GM21528 (cell line): ENCODE measurements at regions not wholly inside any gene's neighbourhood (a gene's known extent, or its start where the extent isn't known, plus 50 kb on each side); places are given as distances from the start of the nearest gene placed in this dataset.
"Not testable (repeated sequence)": the region's sequence is repeated elsewhere in the genome, so short reads cannot be mapped to it uniquely, and the experiment has no call there.

ENCODE experiments used
- ATAC-seq: cut with Tn5 transposase; IDR thresholded peaks from one replicate; pipeline ENCODE4 v1.9.1; 2021; ENCODE audit warnings: mild to moderate bottlenecking, moderate library complexity; ENCODE audit not compliant: unreplicated experiment, low FRiP score

DNA sequence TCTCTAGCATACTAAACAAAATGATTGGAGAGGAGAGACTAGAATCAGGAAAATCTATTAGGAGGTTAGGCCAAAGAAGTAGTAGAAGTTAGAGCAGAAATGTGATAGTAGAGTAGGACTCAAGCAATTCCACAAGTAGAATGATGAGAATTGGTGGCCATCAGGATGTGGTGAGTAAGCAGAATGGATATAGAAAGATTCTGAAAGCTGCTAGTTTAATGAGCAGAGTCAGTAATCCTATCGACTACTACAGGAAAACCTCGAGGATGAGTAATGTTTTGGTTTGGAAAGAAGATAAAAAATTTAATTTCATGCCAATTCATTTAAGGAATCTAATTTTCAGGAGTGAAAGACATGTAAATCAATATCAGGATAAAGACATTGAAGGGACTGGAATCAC lies 648.3 kb upstream of the PHF14 start:
- ATAC-seq = no peak

DNA sequence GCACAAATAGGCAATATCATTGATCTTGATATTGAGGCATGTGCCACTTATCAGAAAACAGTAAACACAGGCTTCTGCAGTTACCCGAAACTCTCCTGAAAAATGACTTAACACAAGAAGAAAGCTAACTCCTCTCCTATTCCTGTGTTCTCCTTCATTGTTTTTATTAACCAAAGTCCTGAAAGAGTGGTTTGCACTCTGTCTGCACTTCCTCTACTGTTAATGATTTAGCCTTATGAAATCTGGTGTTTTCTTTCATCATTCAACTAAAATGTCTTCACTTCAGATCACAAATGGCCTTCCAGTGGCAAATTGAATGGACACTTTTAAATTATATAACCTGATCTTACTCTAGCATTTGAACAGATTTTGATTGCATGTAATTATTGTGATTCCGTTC lies 630.6 kb upstream of the PHF14 start:
- ATAC-seq = no peak

- ATAC-seq = no peak
Observed at GRCh38 chr7:10346032-10346431, 627.6 kb upstream of the PHF14 start.

DNA sequence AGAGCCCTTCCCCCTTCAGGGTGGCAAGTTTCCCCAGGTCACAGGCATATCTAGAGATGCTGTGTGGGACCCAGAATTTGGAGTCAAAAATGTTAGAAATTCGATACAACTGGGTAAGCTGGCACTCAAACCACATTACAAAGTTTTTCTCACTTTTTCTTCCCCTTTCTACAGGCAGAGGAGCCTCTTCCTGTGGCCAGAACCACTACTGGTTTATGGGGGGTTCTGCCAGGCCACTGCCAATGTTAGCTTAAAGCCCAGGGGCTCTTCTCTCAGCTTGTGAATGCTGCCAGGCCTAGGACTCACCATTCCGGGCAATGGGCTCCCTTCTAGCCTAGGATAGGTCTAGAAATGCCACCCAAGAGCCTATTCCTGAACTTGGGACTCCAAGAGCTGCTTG lies 617.9 kb upstream of the PHF14 start:
- no peak for ATAC-seq

- no peak for ATAC-seq
Observed at GRCh38 chr7:10360050-10360449, 613.6 kb upstream of the PHF14 start.

GRCh38 chr7:10401793-10402192 lies 571.9 kb upstream of the PHF14 start:
- no peak for ATAC-seq

- peak; percentile 82 for ATAC-seq
Observed at GRCh38 chr7:10412422-10413019, 561.2 kb upstream of the PHF14 start.

GRCh38 chr7:10418985-10419384 lies 554.7 kb upstream of the PHF14 start:
- no peak for ATAC-seq

GRCh38 chr7:10429031-10429430 lies 544.6 kb upstream of the PHF14 start:
- ATAC-seq = no peak

DNA sequence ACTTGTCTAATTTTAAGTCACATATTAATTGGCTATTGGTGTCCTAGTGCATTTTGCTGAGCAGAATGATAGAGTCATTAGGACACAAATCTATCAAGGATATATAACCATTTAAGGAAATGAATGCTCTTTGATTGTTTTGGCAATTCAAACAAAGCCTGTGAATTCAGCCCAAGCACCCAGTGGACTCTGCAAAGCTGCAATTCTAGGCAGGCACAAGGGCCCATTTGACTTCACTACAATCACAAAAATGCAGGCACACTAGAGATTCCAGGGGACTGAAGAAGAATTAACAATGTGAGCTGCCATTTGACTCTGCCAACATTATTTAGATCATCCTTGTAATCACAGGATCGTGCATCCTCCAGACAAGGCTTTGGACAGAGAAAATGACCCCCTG lies 544.2 kb upstream of the PHF14 start:
- no peak for ATAC-seq

DNA sequence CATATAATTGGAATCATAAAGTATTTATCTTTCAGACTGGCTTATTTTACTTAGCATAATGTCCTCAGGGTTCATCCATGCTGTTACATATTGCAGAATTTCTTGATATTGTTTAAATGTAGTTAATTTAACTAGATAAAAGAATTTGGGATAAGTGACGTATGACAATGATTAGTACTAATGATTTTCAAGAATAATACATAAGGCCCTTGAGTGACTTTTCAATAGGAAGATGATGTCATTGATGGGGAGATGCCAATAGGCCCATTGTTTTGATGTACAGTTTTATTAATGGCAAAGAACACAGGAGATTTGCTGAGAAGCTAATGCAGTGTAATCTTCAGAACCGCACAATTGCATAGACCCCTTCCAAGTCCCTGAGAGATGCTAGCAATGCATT lies 537.4 kb upstream of the PHF14 start:
- ATAC-seq = no peak

GRCh38 chr7:10439027-10439426 lies 534.6 kb upstream of the PHF14 start:
- ATAC-seq = no peak

- no peak for ATAC-seq
Observed at GRCh38 chr7:10455936-10456335, 517.7 kb upstream of the PHF14 start.

- no peak for ATAC-seq
Observed at GRCh38 chr7:10460474-10460873, 513.2 kb upstream of the PHF14 start.

DNA sequence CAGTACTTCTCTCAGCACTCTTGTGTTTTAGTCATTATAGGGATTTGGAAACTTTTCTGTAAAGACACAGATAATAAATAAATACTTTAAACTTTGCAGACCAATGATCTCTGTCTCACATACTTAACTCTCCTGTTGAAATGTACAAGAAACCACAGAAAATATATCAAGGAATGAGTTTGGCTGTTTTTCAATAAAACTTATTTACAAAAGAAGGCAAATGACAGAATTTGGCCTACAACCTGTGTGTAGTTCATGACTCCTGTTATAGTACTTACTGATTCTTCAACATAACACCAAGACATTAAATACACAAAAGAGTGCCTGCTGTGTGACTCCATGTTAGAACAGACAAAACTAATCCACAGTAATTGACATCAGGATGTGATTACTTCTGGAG lies 510.0 kb upstream of the PHF14 start:
- ATAC-seq = no peak

- ATAC-seq = not testable (repeated sequence)
Observed at GRCh38 chr7:10465536-10465935, 508.1 kb upstream of the PHF14 start.

DNA sequence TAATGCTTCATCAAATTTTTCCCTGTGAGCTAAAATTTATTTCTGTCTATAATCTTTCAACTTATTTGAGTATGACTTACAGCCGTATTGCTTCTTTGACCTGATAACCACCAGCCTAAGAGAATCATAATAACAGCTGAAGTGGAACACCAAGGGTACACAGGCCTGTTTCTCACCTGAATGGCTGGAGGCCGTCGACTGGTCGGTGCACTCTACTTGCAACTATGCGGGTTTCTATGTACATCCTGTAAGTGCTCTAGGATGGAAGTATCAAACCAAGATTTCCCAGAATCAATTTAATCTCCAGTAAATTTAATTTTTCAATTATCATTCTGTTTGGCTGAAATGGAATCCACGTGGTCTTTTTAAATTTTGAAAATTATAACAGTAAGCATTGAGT lies 504.8 kb upstream of the PHF14 start:
- no peak for ATAC-seq

- ATAC-seq = no peak
Observed at GRCh38 chr7:10469476-10469875, 504.2 kb upstream of the PHF14 start.

DNA sequence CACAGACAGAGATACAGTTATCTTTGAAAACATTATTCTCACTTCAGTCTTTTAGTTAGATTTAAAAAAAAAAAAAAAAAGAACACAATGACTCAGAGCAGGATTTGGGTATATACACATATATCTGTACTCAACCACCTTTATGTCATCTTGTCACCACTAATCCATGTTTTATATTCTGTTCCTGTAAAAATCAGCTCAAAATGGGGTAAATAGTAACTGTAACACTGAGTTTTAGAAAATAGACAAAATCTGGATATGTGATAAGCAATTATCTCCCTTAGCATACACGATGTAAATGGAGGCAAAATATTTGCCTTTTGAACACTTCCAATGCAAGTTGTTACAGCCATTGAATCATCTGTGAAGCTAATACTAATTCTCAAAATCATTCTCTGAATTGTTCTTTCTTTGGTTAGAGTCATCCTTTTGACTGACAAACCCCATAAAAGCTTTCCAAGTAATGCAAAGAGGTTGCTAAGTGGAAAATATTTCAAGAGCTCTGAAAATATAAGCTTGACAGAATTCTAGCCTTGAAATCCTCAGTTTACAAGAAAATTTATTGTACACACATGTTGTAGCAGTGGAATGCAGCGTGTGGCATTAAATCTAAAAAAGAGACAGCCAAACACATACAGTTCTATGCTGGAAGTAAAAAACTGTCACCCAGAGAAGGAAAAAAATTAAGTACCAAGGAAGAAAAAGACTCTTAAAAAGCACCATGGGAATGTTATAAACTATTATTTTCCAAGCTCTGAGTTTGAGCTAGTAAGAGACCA lies 502.2 kb upstream of the PHF14 start:
- ATAC-seq = no peak

DNA sequence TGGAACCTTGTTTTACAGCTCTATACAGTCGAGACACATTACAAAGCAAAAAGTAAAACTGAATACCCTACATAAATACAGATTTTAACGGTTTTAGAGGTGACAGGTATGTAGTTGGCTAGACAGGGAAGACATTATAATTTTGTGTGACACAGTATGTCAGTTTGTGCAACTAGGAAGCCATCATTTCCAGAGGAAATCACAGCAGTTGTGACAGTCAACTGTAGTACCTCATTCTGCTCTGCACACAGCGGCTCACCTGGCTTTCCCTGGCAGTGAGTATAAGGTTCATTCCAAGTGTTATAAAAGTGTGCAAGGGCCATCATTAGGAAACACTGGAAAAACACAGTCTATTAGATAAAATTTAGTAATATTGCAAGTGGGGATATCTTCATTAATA lies 501.6 kb upstream of the PHF14 start:
- ATAC-seq = no peak

DNA sequence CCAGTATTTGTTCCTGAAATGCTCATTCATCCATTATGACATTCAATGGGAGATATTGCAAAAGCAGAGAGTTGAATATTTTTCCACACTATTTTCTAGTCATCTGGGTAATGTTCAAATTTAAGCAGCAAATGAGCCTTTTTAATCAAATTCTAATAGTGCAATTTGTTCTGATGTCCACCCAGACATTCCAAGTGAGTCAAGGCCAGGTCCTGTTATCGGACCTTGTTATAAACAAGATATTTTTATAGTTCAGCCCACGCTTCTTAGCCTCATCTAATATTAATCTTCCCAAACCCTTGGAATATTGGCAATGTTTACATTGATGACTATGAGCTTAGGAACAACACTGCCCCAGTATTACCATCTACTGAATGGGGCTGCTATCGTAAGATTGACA lies 500.1 kb upstream of the PHF14 start:
- ATAC-seq = no peak

DNA sequence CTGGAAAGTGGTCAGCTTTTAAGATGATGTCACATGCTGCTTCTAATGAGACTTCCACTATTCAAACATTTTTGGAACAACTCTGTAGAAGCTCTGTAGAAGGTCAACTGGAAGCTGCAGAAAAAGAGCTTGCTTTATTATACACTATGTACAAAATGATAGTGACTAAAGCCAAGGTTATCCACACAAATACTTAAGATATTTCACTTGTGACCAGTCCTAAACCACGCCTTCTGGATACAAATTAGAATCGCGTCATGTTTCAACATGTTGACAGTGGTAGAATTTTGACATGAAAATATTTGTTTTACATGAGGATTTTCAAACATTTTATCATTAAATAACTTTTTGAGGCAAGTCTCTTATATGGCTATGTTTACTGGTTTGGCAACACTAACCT lies 499.6 kb upstream of the PHF14 start:
- ATAC-seq = no peak
